ENCODE measurements at regions not wholly inside any gene's neighbourhood (a gene's known extent, or its start where the extent isn't known, plus 50 kb on each side); places are given as distances from the start of the nearest gene placed in this dataset.

GRCh38 chr7:82685214-82685613, 241.6 kb upstream of the CACNA2D1 start:
- TF ChIP-seq CTCF (IDR thresholded peaks at IDR 0.05) (no peak), POLR2A (IDR thresholded peaks at IDR 0.05) (no peak)
